ENCODE measurements at regions not wholly inside any gene's neighbourhood (a gene's known extent, or its start where the extent isn't known, plus 50 kb on each side); places are given as distances from the start of the nearest gene placed in this dataset.

GRCh38 chr2:35938838-35939237, 416.7 kb upstream of the CRIM1 start:
- no peak for DNase-seq (ENCODE audit: low read depth)

DNA sequence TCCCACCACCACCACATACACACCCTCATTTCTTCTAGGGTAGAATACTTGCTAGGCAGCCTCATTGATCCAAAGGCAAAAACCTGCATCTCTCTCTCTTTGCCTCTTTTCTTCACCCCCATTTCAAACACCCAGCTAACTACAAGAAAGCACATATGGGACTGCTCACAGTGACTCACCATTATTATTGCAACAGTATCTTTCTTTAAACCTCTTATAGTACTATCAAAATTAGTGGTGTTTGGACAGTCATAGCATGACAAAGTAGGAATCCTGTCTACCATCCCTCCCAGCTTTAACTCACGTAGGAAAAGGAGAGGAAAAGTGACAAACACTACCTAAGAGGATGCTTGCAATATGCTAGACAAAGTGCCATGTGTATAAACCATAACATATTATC, 422.5 kb upstream of the CRIM1 start:
- peak; percentile 2 for DNase-seq (ENCODE audit: low read depth)

- peak; percentile 2 for DNase-seq (ENCODE audit: low read depth)
Observed at GRCh38 chr2:35932276-35932963, 423.2 kb upstream of the CRIM1 start.

DNA sequence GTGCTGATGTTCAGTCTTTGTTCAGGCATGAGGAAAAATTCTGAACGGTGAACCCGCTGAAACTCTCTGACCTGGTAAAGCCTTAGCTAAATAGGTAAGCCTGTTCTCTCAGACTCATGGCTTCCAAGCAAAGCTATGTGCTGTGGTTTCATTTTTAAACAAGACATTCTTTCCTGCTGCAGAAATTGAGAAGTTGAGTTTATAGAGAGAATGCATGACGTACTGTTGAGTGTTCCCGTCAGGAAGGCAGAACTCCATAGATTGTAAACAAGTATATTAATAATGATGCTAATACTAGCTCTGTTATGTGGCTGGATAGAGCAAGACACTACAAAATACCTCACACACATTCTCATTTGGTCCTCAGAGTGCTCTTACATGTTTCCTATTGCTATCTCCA, 424.0 kb upstream of the CRIM1 start:
- DNase-seq (ENCODE audit: low read depth): no peak

DNA sequence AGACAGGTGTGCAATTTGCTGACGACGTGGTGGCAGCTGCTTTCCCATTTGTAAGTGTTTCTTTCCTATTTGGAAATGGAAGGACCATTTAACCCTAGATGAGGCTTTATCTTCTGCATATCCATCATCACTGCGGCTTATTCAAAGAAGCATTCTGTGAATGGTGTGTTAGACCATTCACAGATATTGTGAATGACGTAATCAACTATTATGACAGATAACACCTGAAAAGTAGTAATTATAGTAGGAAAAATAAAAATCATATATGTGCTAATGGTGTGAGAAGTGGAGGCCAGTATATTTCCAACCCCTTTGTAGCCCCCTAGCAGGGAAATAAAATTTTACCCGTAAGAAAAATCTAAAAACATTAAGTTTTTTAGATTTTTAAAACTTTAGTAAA, 424.5 kb upstream of the CRIM1 start:
- DNase-seq (ENCODE audit: low read depth): no peak

- no peak for DNase-seq (ENCODE audit: low read depth)
Observed at GRCh38 chr2:35929551-35929950, 426.0 kb upstream of the CRIM1 start.

DNA sequence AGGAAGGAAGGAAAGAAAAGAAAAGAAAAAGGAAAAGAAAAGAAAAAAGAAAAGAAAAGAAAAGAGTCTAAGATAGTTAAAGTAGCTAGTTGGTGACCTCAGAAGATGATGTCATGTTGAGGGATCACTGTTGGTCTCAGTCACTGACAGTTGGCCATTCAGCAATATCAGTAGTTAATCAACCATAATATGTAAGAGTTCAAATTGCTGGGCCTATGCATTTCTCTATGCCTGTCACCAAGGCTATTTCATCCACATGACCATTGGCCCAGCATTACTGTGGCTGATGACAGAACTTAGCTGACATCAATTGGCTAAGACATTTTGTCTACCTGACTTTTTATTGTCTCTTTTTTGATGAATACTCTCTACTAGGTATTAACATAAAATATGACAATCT, 435.5 kb upstream of the CRIM1 start:
- DNase-seq (ENCODE audit: low read depth): no peak

DNA sequence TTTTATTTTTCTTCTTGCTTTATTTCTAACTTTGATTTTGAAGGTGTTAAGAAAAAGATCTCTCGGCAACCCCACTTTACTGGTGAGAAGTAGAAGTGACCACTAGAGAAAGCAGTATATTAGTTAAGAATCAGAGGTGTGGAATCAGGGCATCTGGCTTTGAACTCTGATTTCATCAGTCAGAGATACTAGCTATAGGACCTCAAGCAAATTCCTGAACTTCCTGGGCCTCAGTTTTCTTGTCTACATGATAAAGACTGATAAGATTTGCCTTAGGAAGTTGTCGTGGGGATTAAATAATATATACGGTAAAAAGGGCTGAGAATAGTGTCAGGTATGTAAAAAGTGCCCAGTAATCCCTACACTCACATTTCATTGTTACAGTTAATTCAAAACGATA, 440.3 kb upstream of the CRIM1 start:
- no peak for DNase-seq (ENCODE audit: low read depth)

DNA sequence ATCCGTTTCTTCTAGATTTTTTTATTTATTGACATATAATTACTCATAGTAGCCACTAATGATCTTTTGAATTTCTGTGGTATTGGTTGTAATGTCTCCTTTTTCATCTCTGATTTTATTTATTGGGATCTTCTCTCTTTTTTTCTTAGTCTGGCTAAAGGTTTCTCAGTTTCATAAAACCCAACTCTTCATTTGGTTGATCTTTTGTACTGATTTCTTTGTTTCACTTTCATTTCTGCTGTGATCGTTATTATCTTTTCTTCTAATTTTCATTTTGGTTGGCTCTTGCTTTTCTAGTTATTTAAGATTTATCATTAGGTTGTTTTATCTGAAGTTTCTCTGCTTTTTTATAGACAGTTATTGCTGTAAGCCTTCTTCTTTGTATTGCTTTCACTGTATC, 463.6 kb upstream of the CRIM1 start:
- DNase-seq (ENCODE audit: low read depth): peak; percentile 6

DNA sequence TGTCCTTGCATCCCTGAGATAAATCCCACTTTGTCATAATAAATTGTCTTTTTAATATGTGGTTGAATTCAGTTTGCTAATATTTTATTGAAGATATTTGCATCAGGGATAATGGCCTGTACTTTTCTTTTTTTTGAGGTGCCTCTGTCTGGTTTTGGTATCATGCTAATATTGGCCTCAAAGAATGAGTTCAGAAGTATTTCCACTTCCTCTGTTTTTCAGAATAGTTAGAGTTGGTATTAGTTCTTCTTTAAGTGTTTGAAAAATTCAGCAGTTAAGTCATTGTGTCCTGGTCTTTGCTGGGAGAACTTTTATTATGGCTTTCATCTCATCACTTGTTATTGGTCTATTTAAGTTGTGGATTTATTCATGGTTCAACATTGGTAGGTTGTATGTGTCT, 464.1 kb upstream of the CRIM1 start:
- no peak for DNase-seq (ENCODE audit: low read depth)

GRCh38 chr2:35887146-35887545, 468.4 kb upstream of the CRIM1 start:
- DNase-seq (ENCODE audit: low read depth): no peak

- peak; percentile 14 for DNase-seq (ENCODE audit: low read depth)
Observed at GRCh38 chr2:35873921-35874320, 481.7 kb upstream of the CRIM1 start.

DNA sequence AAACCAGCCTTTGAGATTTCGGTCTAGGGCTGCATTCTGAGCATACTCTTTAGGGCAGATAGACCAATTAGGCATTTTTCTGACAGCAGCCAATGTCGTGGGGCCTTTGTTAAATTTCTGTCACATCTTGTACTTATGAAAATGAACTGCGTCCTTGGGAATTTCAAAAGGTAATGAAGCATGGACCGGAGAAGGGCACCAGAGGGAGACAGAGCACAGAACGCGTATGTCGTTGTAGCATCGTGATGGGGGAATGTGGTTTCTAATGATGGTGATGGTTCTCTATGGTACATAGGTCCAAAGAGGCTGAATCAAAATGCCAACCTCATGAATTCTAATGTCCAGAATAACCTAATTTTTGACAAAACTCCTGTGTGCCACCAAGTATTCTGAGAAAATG, 483.9 kb upstream of the CRIM1 start:
- peak; percentile 42 for DNase-seq (ENCODE audit: low read depth)

DNA sequence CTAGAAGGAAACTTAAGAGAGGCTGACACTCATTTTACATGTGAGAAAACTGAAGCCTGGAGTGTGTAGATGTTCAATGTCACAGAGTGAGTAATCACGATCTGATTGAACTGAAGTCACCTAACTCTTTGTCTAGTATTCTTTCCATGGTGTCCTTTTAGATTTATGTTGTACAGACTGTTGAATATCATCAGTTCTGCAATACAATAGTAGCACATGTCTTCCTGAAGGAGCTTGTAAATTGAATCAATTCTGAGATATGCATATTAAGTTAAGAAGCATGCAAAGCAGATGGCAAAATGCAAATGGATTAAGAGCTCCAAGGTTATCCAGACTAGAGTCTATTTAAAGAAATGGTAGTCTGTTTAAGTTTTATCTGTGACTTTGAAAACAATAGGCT, 484.9 kb upstream of the CRIM1 start:
- DNase-seq (ENCODE audit: low read depth): no peak

GRCh38 chr2:35864141-35864540, 491.4 kb upstream of the CRIM1 start:
- DNase-seq (ENCODE audit: low read depth): no peak

GRCh38 chr2:35858216-35858615, 497.4 kb upstream of the CRIM1 start:
- DNase-seq (ENCODE audit: low read depth): no peak

GRCh38 chr2:35857498-35857897, 498.1 kb upstream of the CRIM1 start:
- DNase-seq (ENCODE audit: low read depth): no peak

DNA sequence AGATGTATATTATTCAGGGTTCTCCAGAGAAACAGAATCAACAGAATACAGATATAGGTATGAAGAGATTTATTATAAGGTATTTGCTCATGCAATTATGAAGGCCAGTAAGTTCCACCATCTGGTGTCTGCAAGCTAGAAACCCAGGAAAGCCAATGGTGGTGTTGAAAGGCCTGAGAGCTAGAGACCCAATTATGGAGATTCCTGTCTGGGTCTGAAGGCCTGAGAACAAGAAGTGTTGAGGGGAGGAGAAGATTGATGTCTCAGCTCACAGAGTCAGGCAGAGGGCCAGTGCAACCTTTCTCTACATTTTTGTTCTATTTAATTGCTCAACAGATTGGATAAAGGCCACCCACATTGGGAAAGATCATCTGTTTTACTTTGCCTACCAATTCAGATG, 524.2 kb upstream of the CRIM1 start:
- DNase-seq (ENCODE audit: low read depth): no peak

GRCh38 chr2:35830833-35831232, 524.7 kb upstream of the CRIM1 start:
- DNase-seq (ENCODE audit: low read depth): no peak

DNA sequence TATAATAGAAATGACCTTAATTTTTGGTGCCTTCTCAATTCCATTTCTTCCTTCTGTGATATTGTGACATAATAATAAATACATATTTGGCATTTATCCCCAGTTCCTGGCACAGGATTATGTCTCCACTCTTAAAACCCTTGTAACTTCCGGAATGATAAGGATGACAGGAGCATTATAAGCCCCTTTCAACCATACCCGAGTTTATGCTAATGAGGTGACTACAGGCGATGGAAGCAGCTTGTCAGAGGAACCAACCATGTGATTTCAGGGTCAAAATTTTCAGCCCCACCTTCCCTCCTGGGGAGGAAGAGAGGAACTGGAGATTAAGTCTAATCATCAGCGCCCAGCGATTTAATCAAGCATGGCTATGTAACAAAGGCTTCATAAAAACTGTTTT, 528.5 kb upstream of the CRIM1 start:
- DNase-seq (ENCODE audit: low read depth): no peak

DNA sequence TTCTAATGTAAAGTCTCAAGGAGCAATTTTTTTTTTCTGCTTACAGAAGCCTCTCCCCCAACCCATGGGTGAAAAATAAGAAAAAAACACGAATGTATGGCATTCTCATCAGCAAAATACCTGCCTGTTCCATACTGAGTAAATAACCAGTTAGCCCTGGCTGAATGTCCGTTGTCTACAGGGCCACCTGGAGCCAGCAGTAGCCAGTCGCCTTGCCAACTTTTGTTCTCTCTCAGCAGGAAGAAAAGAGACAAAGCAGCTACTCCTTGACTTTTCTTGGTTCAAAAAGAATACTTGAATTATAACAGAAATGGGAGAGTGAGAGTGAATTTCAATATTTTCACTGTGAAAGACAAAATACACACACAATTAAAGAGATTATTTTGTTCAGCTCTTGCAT, 532.9 kb upstream of the CRIM1 start:
- DNase-seq (ENCODE audit: low read depth): no peak

DNA sequence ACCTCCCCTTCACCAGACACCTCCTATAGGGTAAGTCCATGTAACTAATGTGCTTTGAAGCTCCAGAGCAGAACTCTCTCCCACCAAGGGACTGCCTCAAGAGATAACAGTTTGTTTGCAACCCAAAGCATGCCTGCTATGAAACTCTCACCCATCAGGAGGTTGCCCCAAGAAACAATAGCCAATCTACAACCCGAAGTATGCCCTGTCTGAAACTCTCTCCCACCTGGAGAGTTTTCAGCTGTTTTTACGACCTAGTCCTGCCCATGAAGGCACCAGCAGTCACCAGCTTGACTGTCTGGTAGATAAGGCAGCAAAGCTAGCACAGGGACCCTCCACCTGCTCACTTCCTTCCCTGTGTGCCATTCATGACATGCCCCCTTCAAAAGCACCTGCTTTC, 533.9 kb upstream of the CRIM1 start:
- no peak for DNase-seq (ENCODE audit: low read depth)

GRCh38 chr2:35820391-35820790, 535.2 kb upstream of the CRIM1 start:
- DNase-seq (ENCODE audit: low read depth): no peak

GRCh38 chr2:35819033-35819432, 536.5 kb upstream of the CRIM1 start:
- no peak for DNase-seq (ENCODE audit: low read depth)

All from RPMI7951 (cell line).